22Rv1 (cell line): ENCODE measurements at regions not wholly inside any gene's neighbourhood (a gene's known extent, or its start where the extent isn't known, plus 50 kb on each side); places are given as distances from the start of the nearest gene placed in this dataset.

ENCODE experiments used
- H3K27ac ChIP-seq: fragments of 450-650 bp; 2 replicates; pipeline ENCODE4 v1.5.1; 2017
- CTCF ChIP-seq: fragments of 450-650 bp; IDR thresholded peaks from 2 replicates; pipeline ENCODE4 v1.5.1; 2017; ENCODE audit warnings: mild to moderate bottlenecking
- ZFX ChIP-seq: fragments of 450-650 bp; IDR thresholded peaks from 2 replicates; pipeline ENCODE4 v1.6.1; 2017; ENCODE audit warnings: antibody characterized with exemption, borderline replicate concordance

GRCh38 chr11:134640971-134641968 lies 229.2 kb upstream of the B3GAT1 start:
- no peak for TF ChIP-seq ZFX
- no peak for TF ChIP-seq CTCF
- H3K27ac ChIP-seq = no peak overlapping the region

DNA sequence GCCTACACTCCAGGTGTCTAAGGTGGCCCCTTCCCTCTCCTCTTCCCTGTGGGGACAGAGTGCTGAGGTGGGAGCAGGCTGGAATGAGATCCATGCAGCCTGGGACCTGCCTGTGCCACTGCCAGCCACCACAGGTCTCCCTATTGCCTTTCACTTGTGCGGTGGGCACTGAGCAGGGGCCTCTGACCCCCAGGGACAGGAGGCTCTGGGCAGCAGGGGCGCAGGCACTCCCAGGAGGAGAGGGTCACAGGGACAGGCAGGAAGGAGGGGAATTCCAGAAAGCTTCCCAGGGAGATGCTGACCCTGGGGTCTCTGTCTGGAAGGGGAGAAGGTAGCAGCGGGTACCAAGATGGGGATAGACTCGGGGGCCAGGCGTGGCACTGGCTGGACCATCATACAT lies 228.5 kb upstream of the B3GAT1 start:
- no peak overlapping the region for H3K27ac ChIP-seq
- TF ChIP-seq ZFX (no peak), CTCF (no peak)

DNA sequence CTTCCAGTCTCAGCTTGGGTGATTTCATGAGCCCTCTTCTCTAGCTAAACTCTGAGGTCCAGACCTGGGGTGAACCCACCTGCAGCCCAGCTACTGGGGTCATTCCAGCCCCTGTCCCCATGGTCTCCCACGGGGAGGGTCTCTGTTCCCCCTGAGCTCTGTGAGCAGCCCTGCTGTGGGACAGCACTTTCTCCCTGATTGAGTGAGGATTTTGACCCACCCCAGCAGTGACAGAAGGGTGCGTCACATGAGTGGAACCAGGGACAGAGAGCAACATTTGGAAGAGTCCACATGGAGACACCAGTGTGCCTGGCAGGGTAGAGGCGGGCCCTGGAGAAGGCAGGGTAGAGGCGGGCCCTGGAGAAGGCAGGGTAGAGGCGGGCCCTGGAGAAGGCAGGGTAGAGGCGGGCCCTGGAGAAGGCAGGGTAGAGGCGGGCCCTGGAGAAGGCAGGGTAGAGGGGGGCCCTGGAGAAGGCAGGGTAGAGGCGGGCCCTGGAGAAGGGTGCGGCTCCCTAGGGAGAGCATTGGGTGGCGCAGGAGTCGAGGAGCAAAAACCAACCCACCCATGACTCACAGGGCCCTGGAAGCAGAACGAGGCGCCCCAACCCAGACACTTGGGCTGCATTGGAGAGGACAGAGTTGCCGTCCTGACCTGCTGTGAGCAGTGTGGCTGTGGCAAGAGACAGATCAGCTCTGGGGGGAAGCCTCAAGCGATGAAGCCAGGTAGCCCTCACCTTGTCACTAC lies 227.7 kb upstream of the B3GAT1 start:
- TF ChIP-seq ZFX (no peak), CTCF (no peak)
- H3K27ac ChIP-seq = no peak overlapping the region

DNA sequence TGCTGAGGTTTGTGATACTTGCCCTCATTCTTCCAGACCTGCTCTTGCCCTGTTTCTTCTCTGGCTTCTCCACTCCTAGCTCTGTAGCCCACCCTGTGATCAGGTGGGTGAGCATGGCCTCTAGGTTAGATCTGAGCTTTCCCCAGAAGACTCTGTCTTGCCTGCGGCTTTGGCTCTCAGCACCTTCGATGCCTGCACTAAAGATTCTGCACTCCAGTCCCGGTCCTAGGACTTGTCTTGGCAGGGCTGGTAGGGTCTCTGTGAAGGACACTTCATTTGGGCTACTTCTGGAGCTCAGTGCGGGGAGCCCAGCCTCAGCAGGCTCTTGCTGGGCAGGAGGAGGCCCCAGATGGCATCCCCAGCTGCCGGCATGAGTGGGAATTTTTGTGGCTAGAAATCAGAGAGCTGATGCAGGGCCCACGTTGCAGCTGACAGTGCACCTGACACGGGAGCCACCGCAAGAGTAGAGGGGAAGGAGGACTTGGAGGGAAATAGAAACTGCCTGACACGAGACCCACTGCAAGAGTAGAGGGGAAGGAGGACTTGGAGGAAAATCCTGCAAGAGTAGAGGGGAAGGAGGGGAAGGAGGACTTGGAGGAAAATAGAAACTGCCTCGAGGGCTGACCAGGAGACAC lies 226.9 kb upstream of the B3GAT1 start:
- TF ChIP-seq CTCF (no peak), ZFX (no peak)
- H3K27ac ChIP-seq = no peak overlapping the region

DNA sequence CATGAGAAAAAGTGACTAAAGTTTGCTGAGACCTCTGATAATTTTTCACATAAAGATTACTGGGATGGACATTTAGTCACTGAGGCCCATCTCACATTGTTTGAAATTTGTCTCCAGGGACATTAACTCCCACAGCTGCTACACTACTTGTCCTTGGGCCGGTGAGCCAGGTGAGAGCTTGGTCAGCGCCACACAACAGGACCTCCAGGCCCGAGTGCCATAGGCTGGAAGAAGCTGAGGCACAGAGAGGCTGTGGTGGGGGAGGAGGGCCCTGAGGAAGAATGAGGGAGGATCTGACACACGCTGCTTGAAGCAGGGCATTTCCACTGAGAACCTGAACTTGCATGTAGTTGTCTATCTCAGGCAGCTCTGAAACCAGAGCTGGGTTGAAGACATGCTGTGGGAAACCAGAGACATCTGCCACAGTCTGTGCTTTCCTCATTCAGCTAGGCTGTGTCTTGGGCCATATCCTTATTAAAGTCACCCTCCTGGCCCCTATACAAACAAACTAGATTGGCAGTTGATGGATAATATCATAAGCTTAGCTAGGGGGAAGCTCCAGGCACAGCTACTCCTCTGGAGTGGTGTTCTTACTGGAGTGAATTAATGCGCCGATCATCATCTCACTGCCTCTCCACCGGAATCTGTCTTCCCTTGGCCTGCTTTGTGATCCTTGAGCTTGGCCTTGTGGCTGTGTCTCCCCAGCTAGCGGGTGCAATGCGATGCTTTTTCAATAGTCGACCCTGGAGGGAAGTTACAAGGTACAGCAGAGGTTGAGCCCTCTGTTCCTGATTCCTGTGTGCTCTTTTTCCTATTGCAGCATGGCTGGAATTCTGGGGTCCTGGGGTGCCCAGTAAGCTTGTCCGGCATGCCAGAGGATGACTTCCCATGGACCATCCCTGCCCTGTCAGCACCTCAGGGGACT lies 225.3 kb upstream of the B3GAT1 start:
- H3K27ac ChIP-seq = no peak overlapping the region
- TF ChIP-seq ZFX = no peak
- TF ChIP-seq CTCF = no peak

DNA sequence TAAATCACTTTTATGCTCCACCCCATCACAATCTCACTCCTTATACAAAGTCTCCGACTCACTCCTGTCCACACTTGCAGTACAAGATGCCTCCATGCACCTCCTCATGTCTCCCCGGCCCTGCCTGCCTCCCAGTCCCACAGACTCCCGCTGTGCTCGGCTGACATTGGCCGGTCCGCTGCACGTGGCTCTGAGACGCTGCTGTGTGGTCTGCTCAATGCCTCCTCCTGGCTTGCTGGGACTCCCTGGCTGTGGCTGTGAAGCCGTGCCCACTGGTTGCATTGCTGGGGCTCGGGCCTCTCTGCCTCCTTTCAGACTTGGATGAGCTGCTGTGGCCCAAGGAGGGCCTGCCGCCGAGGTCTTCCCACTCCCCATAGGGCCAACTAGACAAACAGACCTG lies 224.0 kb upstream of the B3GAT1 start:
- TF ChIP-seq CTCF (no peak), ZFX (no peak)
- no peak overlapping the region for H3K27ac ChIP-seq
